D721Med (cell line): ENCODE measurements at regions not wholly inside any gene's neighbourhood (a gene's known extent, or its start where the extent isn't known, plus 50 kb on each side); places are given as distances from the start of the nearest gene placed in this dataset.
A peak's percentile ranks its signal among the peaks of the same experiment; 100 is the strongest.

ENCODE experiments used
- DNase-seq: peaks from one replicate; pipeline ENCODE4 v3.0.0; 2011; ENCODE audit warnings: low spot score; ENCODE audit not compliant: insufficient read length
- FAIRE-seq: peaks from 2 replicates; lab custom pipeline; 2011; peaks lifted over from hg19 to GRCh38; lab: Jason Lieb, UNC
- TF ChIP-seq, protein P1 (sequence below): IDR thresholded peaks from 2 replicates; pipeline ENCODE4 v1.5.1; 2012; ENCODE audit warnings: mild to moderate bottlenecking, control low read depth; ENCODE audit not compliant: insufficient read depth; ENCODE audit errors: missing control alignments

GRCh38 chr5:155492191-155492590 is 478.6 kb downstream of the KIF4B start:
- peak; percentile 67 for FAIRE-seq
- TF ChIP-seq, protein P1, sequence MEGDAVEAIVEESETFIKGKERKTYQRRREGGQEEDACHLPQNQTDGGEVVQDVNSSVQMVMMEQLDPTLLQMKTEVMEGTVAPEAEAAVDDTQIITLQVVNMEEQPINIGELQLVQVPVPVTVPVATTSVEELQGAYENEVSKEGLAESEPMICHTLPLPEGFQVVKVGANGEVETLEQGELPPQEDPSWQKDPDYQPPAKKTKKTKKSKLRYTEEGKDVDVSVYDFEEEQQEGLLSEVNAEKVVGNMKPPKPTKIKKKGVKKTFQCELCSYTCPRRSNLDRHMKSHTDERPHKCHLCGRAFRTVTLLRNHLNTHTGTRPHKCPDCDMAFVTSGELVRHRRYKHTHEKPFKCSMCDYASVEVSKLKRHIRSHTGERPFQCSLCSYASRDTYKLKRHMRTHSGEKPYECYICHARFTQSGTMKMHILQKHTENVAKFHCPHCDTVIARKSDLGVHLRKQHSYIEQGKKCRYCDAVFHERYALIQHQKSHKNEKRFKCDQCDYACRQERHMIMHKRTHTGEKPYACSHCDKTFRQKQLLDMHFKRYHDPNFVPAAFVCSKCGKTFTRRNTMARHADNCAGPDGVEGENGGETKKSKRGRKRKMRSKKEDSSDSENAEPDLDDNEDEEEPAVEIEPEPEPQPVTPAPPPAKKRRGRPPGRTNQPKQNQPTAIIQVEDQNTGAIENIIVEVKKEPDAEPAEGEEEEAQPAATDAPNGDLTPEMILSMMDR = no peak
- DNase-seq = no peak

GRCh38 chr5:155504606-155505005 is 491.1 kb downstream of the KIF4B start:
- DNase-seq = no peak
- TF ChIP-seq, protein P1 = no peak
- no peak for FAIRE-seq

- TF ChIP-seq, protein P1 = no peak
- FAIRE-seq (no peak), DNase-seq (no peak)
Observed at GRCh38 chr5:155507363-155507762, 493.8 kb downstream of the KIF4B start.

DNA sequence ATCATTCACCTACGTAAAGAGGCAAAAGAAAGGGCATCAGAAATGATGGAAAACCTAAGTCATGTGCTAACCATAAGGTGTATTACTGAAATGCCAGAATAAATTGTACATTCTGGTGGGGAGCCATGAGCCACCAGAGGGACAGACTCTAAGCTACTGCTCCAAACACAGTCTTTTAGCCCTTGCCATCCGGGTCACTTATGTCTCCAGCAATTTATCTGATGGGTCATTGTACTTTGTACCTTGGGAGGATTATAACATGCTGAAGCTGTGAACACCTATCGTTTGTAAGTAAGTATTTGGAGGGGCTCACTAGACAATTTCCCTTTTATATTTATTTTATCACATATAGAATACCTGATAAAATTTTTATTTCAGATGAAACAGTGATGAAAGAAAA is 495.1 kb downstream of the KIF4B start:
- DNase-seq (no peak), FAIRE-seq (no peak)
- TF ChIP-seq, protein P1 = no peak

GRCh38 chr5:155512329-155512728 is 498.8 kb downstream of the KIF4B start:
- no peak for DNase-seq
- TF ChIP-seq, protein P1 = no peak
- no peak for FAIRE-seq

GRCh38 chr5:155514105-155514563 is 500.6 kb downstream of the KIF4B start:
- DNase-seq (no peak), FAIRE-seq (no peak)

GRCh38 chr5:155522540-155522939 is 509.0 kb downstream of the KIF4B start:
- TF ChIP-seq, protein P1 = no peak
- FAIRE-seq = no peak
- no peak for DNase-seq

More at GRCh38 chr5:155514105-155514563, 500.6 kb downstream of the KIF4B start:
- TF ChIP-seq, protein P1 = no peak
